HUES48 (cell line): ENCODE measurements at regions not wholly inside any gene's neighbourhood (a gene's known extent, or its start where the extent isn't known, plus 50 kb on each side); places are given as distances from the start of the nearest gene placed in this dataset.

ENCODE experiments used
- H3K27ac ChIP-seq: one replicate; pipeline ENCODE4 v1.7.0; 2013; ENCODE audit warnings: low read depth, low read length, inconsistent platforms
- H3K27me3 ChIP-seq: 2 replicates; pipeline ENCODE4 v1.6.1; 2013; ENCODE audit warnings: mild to moderate bottlenecking, low read length; ENCODE audit not compliant: control insufficient read depth, insufficient read depth
- H3K36me3 ChIP-seq: 2 replicates; pipeline ENCODE4 v1.6.1; 2013; ENCODE audit warnings: low read length; ENCODE audit not compliant: control insufficient read depth, insufficient read depth
- H3K4me1 ChIP-seq: 2 replicates; pipeline ENCODE4 v1.6.1; 2013; ENCODE audit warnings: mild to moderate bottlenecking, low read length; ENCODE audit not compliant: control insufficient read depth, insufficient read depth
- H3K4me3 ChIP-seq: 2 replicates; pipeline ENCODE4 v1.5.1; 2013; ENCODE audit warnings: mild to moderate bottlenecking, low read depth, low read length
- H3K9ac ChIP-seq: 2 replicates; pipeline ENCODE4 v1.6.1; 2013; ENCODE audit warnings: mild to moderate bottlenecking, low read depth, low read length, moderate library complexity
- H3K9me3 ChIP-seq: 2 replicates; pipeline ENCODE4 v1.6.1; 2013; ENCODE audit warnings: low read length; ENCODE audit not compliant: control insufficient read depth, insufficient read depth

GRCh38 chr1:163807331-163808049 lies 485.7 kb downstream of the NUF2 start:
- Histone ChIP-seq H3K9ac (no peak overlapping the region), H3K4me3 (no peak overlapping the region), H3K4me1 (peaks cover 9% of the 10 kb centered on the region; the same call in 1 of the 2 replicates), H3K36me3 (no peaks in the 10 kb centered on the region), H3K27ac (no peak overlapping the region), H3K9me3 (no peaks in the 10 kb centered on the region), H3K27me3 (no peaks in the 10 kb centered on the region)

GRCh38 chr1:163813251-163813650 lies 491.5 kb downstream of the NUF2 start:
- Histone ChIP-seq H3K4me3 (no peak overlapping the region), H3K27ac (no peak overlapping the region), H3K4me1 (peaks cover 4% of the 10 kb centered on the region; the same call in 1 of the 2 replicates)

GRCh38 chr1:163820226-163820625 lies 498.5 kb downstream of the NUF2 start:
- Histone ChIP-seq H3K9me3 (no peaks in the 10 kb centered on the region), H3K27me3 (no peaks in the 10 kb centered on the region), H3K9ac (no peak overlapping the region), H3K4me1 (no peaks in the 10 kb centered on the region), H3K36me3 (no peaks in the 10 kb centered on the region), H3K27ac (no peak overlapping the region), H3K4me3 (no peak overlapping the region)

More at GRCh38 chr1:163813251-163813650, 491.5 kb downstream of the NUF2 start:
- no peaks in the 10 kb centered on the region for H3K27me3 ChIP-seq
- H3K9me3 ChIP-seq = no peaks in the 10 kb centered on the region
- no peaks in the 10 kb centered on the region for H3K36me3 ChIP-seq
- no peak overlapping the region for H3K9ac ChIP-seq

- no peaks in the 10 kb centered on the region for H3K4me1 ChIP-seq
- H3K36me3 ChIP-seq = no peaks in the 10 kb centered on the region
- H3K4me3 ChIP-seq = no peak overlapping the region
- H3K27ac ChIP-seq = no peak overlapping the region
- no peaks in the 10 kb centered on the region for H3K27me3 ChIP-seq
- H3K9ac ChIP-seq = no peak overlapping the region
- H3K9me3 ChIP-seq = no peaks in the 10 kb centered on the region
Observed at GRCh38 chr1:163820766-163821165, 499.0 kb downstream of the NUF2 start.

GRCh38 chr1:163821679-163822078 lies 499.9 kb downstream of the NUF2 start:
- H3K4me3 ChIP-seq = no peak overlapping the region
- H3K4me1 ChIP-seq = no peaks in the 10 kb centered on the region
- H3K27me3 ChIP-seq = no peaks in the 10 kb centered on the region
- no peak overlapping the region for H3K9ac ChIP-seq
- H3K9me3 ChIP-seq = no peaks in the 10 kb centered on the region
- no peaks in the 10 kb centered on the region for H3K36me3 ChIP-seq
- no peak overlapping the region for H3K27ac ChIP-seq

- H3K27ac ChIP-seq = no peak overlapping the region
- no peak overlapping the region for H3K9ac ChIP-seq
- no peaks in the 10 kb centered on the region for H3K9me3 ChIP-seq
- H3K27me3 ChIP-seq = no peaks in the 10 kb centered on the region
- no peaks in the 10 kb centered on the region for H3K36me3 ChIP-seq
- no peak overlapping the region for H3K4me3 ChIP-seq
- H3K4me1 ChIP-seq = no peaks in the 10 kb centered on the region
Observed at GRCh38 chr1:163823017-163823416, 501.3 kb downstream of the NUF2 start.

GRCh38 chr1:163824006-163824405 lies 502.3 kb downstream of the NUF2 start:
- no peak overlapping the region for H3K27ac ChIP-seq
- H3K4me3 ChIP-seq = no peak overlapping the region
- H3K36me3 ChIP-seq = no peaks in the 10 kb centered on the region
- H3K27me3 ChIP-seq = no peaks in the 10 kb centered on the region
- no peak overlapping the region for H3K9ac ChIP-seq
- no peaks in the 10 kb centered on the region for H3K9me3 ChIP-seq
- H3K4me1 ChIP-seq = no peaks in the 10 kb centered on the region

- Histone ChIP-seq H3K27ac (no peak overlapping the region), H3K9me3 (no peaks in the 10 kb centered on the region), H3K4me1 (no peaks in the 10 kb centered on the region), H3K27me3 (no peaks in the 10 kb centered on the region), H3K4me3 (no peak overlapping the region), H3K9ac (no peak overlapping the region), H3K36me3 (no peaks in the 10 kb centered on the region)
Observed at GRCh38 chr1:163824490-163824889, 502.7 kb downstream of the NUF2 start.

- Histone ChIP-seq H3K9ac (no peak overlapping the region), H3K4me3 (no peak overlapping the region), H3K27me3 (no peaks in the 10 kb centered on the region), H3K4me1 (no peaks in the 10 kb centered on the region), H3K27ac (no peak overlapping the region), H3K36me3 (no peaks in the 10 kb centered on the region), H3K9me3 (no peaks in the 10 kb centered on the region)
Observed at GRCh38 chr1:163826500-163826899, 504.7 kb downstream of the NUF2 start.

GRCh38 chr1:163834778-163835177 lies 513.0 kb downstream of the NUF2 start:
- H3K9me3 ChIP-seq = no peaks in the 10 kb centered on the region
- H3K27me3 ChIP-seq = no peaks in the 10 kb centered on the region
- H3K9ac ChIP-seq = no peak overlapping the region
- H3K4me1 ChIP-seq = peaks cover 8% of the 10 kb centered on the region
- no peak overlapping the region for H3K27ac ChIP-seq
- H3K4me3 ChIP-seq = no peak overlapping the region
- no peaks in the 10 kb centered on the region for H3K36me3 ChIP-seq

GRCh38 chr1:163836481-163836880 lies 514.7 kb downstream of the NUF2 start:
- peaks cover 8% of the 10 kb centered on the region for H3K4me1 ChIP-seq
- no peak overlapping the region for H3K9ac ChIP-seq
- no peaks in the 10 kb centered on the region for H3K36me3 ChIP-seq
- no peaks in the 10 kb centered on the region for H3K27me3 ChIP-seq
- no peak overlapping the region for H3K4me3 ChIP-seq
- no peaks in the 10 kb centered on the region for H3K9me3 ChIP-seq
- no peak overlapping the region for H3K27ac ChIP-seq
